ENCODE measurements at regions not wholly inside any gene's neighbourhood (a gene's known extent, or its start where the extent isn't known, plus 50 kb on each side); places are given as distances from the start of the nearest gene placed in this dataset.
A peak's percentile ranks its signal among the peaks of the same experiment; 100 is the strongest.

DNA sequence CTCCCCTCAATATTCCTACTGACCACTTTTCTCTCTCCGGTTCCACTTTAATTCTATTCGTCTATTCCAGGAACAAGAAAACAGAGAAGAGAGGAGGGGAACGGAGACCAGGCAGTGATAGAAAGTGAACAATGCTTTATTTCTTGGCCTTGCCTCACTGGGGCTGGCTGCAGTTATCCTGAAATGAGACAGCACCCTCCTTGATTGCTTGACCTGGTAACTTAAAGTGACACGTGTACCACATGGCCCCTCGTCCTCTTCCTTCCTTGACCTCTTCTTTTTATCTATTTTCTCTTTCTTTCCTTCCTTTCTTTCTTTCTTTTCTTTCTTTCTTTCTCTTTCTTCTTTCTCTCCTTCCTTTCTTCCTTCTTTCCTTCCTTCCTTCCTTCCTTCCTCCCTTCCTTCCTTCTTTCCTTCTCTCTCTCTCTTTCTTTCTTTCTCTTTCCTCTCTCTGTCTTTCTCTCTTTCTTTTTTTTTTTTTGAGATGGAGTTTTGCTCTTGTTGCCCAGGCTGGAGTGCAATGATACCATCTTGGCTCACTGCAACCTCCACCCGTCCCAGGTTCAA, 52.8 kb upstream of the CLMP start:
- Histone ChIP-seq H3K27me3 (no peaks in the 10 kb centered on the region), H3K27ac (no peak overlapping the region), H3K4me3 (no peak overlapping the region), H3K9me3 (no peaks in the 10 kb centered on the region), H3K4me1 (peaks cover 0 to 6% of the 10 kb centered on the region in 2 donors), H3K36me3 (no peaks in the 10 kb centered on the region)
- ATAC-seq, result no peak
- no peak for DNase-seq
- TF ChIP-seq, protein P1, sequence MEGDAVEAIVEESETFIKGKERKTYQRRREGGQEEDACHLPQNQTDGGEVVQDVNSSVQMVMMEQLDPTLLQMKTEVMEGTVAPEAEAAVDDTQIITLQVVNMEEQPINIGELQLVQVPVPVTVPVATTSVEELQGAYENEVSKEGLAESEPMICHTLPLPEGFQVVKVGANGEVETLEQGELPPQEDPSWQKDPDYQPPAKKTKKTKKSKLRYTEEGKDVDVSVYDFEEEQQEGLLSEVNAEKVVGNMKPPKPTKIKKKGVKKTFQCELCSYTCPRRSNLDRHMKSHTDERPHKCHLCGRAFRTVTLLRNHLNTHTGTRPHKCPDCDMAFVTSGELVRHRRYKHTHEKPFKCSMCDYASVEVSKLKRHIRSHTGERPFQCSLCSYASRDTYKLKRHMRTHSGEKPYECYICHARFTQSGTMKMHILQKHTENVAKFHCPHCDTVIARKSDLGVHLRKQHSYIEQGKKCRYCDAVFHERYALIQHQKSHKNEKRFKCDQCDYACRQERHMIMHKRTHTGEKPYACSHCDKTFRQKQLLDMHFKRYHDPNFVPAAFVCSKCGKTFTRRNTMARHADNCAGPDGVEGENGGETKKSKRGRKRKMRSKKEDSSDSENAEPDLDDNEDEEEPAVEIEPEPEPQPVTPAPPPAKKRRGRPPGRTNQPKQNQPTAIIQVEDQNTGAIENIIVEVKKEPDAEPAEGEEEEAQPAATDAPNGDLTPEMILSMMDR (IDR thresholded peaks at IDR 0.05 in 4 of 5, conservative IDR thresholded peaks at IDR 0.05 in 1 of 5), result no peak
- no peak for TF ChIP-seq POLR2A (IDR thresholded peaks at IDR 0.05)
- intact Hi-C loops (cut with DNase I; ENCODE audit: low total_unique reads), result loop anchor here (1.0 to 2.0 kb wide), 2 partner anchors 137 to 145 kb away; no protein-coding TSS in a partner anchor
- in situ Hi-C loops (cut with MboI; ENCODE audit: low sequenced_read_pairs in 4 of 4), result loop anchor here (5.0 kb wide), 1 partner anchor 136 kb away; no protein-coding TSS in a partner anchor

DNA sequence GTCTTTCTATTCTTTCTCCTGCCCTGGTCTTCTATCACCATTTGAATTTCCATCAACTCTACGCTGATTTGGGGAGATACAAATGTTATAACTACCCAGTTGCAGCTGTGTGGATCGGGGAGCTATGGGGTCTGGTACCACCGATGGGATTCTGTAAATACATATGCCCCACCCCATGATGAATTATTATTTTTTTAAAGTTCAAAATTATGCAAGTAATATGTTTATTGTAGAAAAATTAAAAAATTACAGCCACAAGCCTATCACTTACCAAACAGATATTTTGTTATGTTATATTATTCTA, 52.4 kb upstream of the CLMP start:
- in situ Hi-C loops (cut with MboI; ENCODE audit: low sequenced_read_pairs in 4 of 4), result loop anchor here (5.0 kb wide), 1 partner anchor 135 kb away; no protein-coding TSS in a partner anchor

DNA sequence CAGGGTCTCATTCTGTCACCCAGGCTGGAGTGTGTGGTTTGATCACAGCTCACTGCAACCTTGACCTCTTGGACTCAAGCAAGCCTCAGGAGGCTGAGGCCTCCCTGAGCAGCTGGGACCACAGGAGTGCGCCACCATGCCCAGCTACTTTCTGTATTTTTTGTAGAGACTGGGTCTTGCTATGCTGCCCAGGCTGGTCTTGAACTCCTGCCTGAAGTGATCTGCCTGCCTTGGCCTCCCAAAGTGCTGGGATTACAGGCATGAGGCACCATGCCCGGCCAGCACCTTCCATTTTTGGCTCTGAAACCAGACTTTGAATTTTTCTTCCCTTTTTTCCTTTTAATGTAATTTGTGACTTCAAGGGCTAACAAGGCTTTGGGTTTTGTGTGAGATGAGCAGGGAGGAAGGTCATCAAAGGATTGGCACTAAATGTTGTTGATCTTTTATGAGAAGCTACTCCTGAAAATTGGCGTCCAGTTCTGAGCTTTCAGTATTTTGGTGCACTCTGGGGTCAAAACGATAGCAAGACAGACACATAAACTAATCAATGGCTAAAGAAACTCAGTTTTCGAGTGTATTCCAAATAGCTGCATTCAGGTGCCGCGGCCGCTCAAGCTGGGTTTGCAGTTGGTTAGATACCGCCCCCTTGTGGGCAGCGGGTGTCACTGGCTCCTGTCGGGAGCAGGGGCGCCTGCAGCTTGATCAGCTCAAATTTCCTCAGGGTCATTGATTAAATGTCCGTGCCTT, 51.9 kb upstream of the CLMP start:
- intact Hi-C loops (cut with DNase I; ENCODE audit: low total_unique reads) (loop anchor here (1.0 to 2.0 kb wide), 2 partner anchors 136 to 144 kb away; no protein-coding TSS in a partner anchor), in situ Hi-C loops (cut with MboI; ENCODE audit: low sequenced_read_pairs in 4 of 4) (loop anchor here (5.0 kb wide), 1 partner anchor 135 kb away; no protein-coding TSS in a partner anchor)
- DNase-seq (peak; percentile 45 to 55), ATAC-seq (peak; percentile 70 to 84)
- no peaks in the 10 kb centered on the region for H3K36me3 ChIP-seq
- H3K4me3 ChIP-seq, result peak overlapping the region in 2 of 4 donors; percentile 24 to 42
- TF ChIP-seq POLR2A (IDR thresholded peaks at IDR 0.05), result no peak
- TF ChIP-seq, protein P1 (IDR thresholded peaks at IDR 0.05 in 4 of 5, conservative IDR thresholded peaks at IDR 0.05 in 1 of 5), result peak; percentile 82 to 99 (median 87)
- H3K9me3 ChIP-seq, result no peaks in the 10 kb centered on the region
- no peak overlapping the region for H3K27ac ChIP-seq
- H3K27me3 ChIP-seq, result no peaks in the 10 kb centered on the region
- peaks cover 0 to 6% of the 10 kb centered on the region in 2 donors for H3K4me1 ChIP-seq

More for the DNA sequence above, 52.4 kb upstream of the CLMP start:
- Histone ChIP-seq H3K4me1 (peaks cover 0 to 6% of the 10 kb centered on the region in 2 donors), H3K27ac (no peak overlapping the region), H3K27me3 (no peaks in the 10 kb centered on the region), H3K9me3 (no peaks in the 10 kb centered on the region), H3K36me3 (no peaks in the 10 kb centered on the region), H3K4me3 (no peak overlapping the region)
- ATAC-seq (no peak), DNase-seq (no peak)
- TF ChIP-seq, protein P1 (IDR thresholded peaks at IDR 0.05 in 4 of 5, conservative IDR thresholded peaks at IDR 0.05 in 1 of 5), result peak in 1 of 5 experiments; percentile 7
- no peak for TF ChIP-seq POLR2A (IDR thresholded peaks at IDR 0.05)
- intact Hi-C loops (cut with DNase I; ENCODE audit: low total_unique reads), result loop anchor here (1.0 to 2.0 kb wide), 2 partner anchors 136 to 145 kb away; no protein-coding TSS in a partner anchor

DNA sequence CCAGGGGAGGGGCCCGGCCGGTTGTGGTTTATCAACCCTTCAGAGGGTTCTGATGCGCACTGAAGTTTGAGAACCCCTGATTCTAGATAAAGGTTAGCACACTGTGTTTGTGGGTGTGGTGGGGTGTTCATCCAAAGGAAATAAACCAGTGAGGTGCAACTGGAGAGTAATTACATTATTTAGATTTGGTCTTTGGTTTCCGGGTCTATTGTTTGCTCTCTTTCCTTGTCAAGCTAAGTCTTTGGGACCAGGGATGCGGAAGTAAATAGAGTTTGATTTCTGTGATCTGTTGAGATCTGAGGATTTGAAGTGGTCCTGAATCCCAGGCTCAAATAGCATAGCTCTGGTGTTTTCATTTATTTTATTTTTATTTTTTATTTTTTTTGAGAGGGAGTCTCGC, 50.5 kb upstream of the CLMP start:
- Histone ChIP-seq H3K27ac (no peak overlapping the region), H3K9me3 (no peaks in the 10 kb centered on the region), H3K36me3 (no peaks in the 10 kb centered on the region), H3K4me3 (no peak overlapping the region), H3K27me3 (no peaks in the 10 kb centered on the region), H3K4me1 (peaks cover 0 to 6% of the 10 kb centered on the region in 2 donors)
- DNase-seq (no peak), ATAC-seq (no peak)
- in situ Hi-C loops (cut with MboI; ENCODE audit: low sequenced_read_pairs in 4 of 4) (loop anchor here (5.0 kb wide), 1 partner anchor 133 kb away; no protein-coding TSS in a partner anchor), intact Hi-C loops (cut with DNase I; ENCODE audit: low total_unique reads) (no loop called here)
- TF ChIP-seq, protein P1 (IDR thresholded peaks at IDR 0.05 in 4 of 5, conservative IDR thresholded peaks at IDR 0.05 in 1 of 5), result no peak
- no peak for TF ChIP-seq POLR2A (IDR thresholded peaks at IDR 0.05)
